ENCODE measurements at regions not wholly inside any gene's neighbourhood (a gene's known extent, or its start where the extent isn't known, plus 50 kb on each side); places are given as distances from the start of the nearest gene placed in this dataset.
"Not testable (repeated sequence)": the region's sequence is repeated elsewhere in the genome, so short reads cannot be mapped to it uniquely, and the experiment has no call there.

- CTCF ChIA-PET: no interaction called here
- POLR2A ChIA-PET: interaction anchor here (1.0 kb wide), 1 partner anchor 99 kb away, joined by 3 read pairs; no protein-coding TSS in a partner anchor
- TF ChIP-seq LEF1 (IDR thresholded peaks at IDR 0.05; ENCODE audit: borderline replicate concordance) (no peak), L3MBTL2 (conservative IDR thresholded peaks at IDR 0.05) (no peak), FOXA1 (IDR thresholded peaks at IDR 0.05) (no peak), TARDBP (IDR thresholded peaks at IDR 0.05) (no peak), HDGF (IDR thresholded peaks at IDR 0.05; ENCODE audit: borderline replicate concordance) (no peak), CTBP1 (IDR thresholded peaks at IDR 0.05; ENCODE audit: borderline replicate concordance) (no peak), PKNOX1 (IDR thresholded peaks at IDR 0.05) (0 out of 2 replicates have a peak, but pooled peaks have one; percentile 27), SP1 (IDR thresholded peaks at IDR 0.05) (no peak)
- DNase-seq (ENCODE audit: extremely low spot score): peak; percentile 39
These were observed 126.8 kb upstream of the CACNA1A start for GRCh38 chr19:13633109-13633508.

GRCh38 chr19:13632164-13632563 is 125.9 kb upstream of the CACNA1A start:
- CTCF ChIA-PET; DNase-seq (ENCODE audit: extremely low spot score); POLR2A ChIA-PET: not testable (repeated sequence)

GRCh38 chr19:13629687-13630357 is 123.5 kb upstream of the CACNA1A start:
- no peak for DNase-seq (ENCODE audit: extremely low spot score)
- ChIA-PET CTCF (no interaction called here), POLR2A (no interaction called here)
- TF ChIP-seq SUZ12 (IDR thresholded peaks at IDR 0.05): no peak
- no peak for TF ChIP-seq FOXK2 (IDR thresholded peaks at IDR 0.05)
- TF ChIP-seq ZNF384 (IDR thresholded peaks at IDR 0.05): no peak
- TF ChIP-seq PKNOX1 (IDR thresholded peaks at IDR 0.05): no peak
- TF ChIP-seq HDGF (IDR thresholded peaks at IDR 0.05; ENCODE audit: borderline replicate concordance): no peak
- no peak for TF ChIP-seq ELF4 (IDR thresholded peaks at IDR 0.05)
- no peak for TF ChIP-seq CTBP1 (IDR thresholded peaks at IDR 0.05; ENCODE audit: borderline replicate concordance)
- TF ChIP-seq SP1 (IDR thresholded peaks at IDR 0.05): no peak
- no peak for TF ChIP-seq FOXM1 (IDR thresholded peaks at IDR 0.05; ENCODE audit: borderline replicate concordance)

- ChIA-PET CTCF (no interaction called here), POLR2A (no interaction called here)
- DNase-seq (ENCODE audit: extremely low spot score): no peak
- TF ChIP-seq NFRKB (IDR thresholded peaks at IDR 0.05) (no peak), ZNF384 (IDR thresholded peaks at IDR 0.05) (no peak), SUZ12 (IDR thresholded peaks at IDR 0.05) (no peak)
These were observed 121.3 kb upstream of the CACNA1A start for GRCh38 chr19:13627531-13627930.

GRCh38 chr19:13623716-13624710 is 117.7 kb upstream of the CACNA1A start:
- ChIA-PET CTCF (no interaction called here), POLR2A (no interaction called here)
- no peak for TF ChIP-seq HDGF (IDR thresholded peaks at IDR 0.05; ENCODE audit: borderline replicate concordance)
- DNase-seq (ENCODE audit: extremely low spot score): no peak

GRCh38 chr19:13622766-13623715 is 116.8 kb upstream of the CACNA1A start:
- DNase-seq (ENCODE audit: extremely low spot score): no peak
- ChIA-PET POLR2A (no interaction called here), CTCF (no interaction called here)
- TF ChIP-seq ZNF384 (IDR thresholded peaks at IDR 0.05): no peak

GRCh38 chr19:13621413-13621812 is 115.1 kb upstream of the CACNA1A start:
- CTCF ChIA-PET: no interaction called here
- POLR2A ChIA-PET: no interaction called here
- TF ChIP-seq TARDBP (IDR thresholded peaks at IDR 0.05) (no peak), FOXA1 (IDR thresholded peaks at IDR 0.05) (no peak), SUZ12 (IDR thresholded peaks at IDR 0.05) (no peak)
- no peak for DNase-seq (ENCODE audit: extremely low spot score)

- DNase-seq (ENCODE audit: extremely low spot score): no peak
- ChIA-PET POLR2A (no interaction called here), CTCF (no interaction called here)
- no peak for TF ChIP-seq PKNOX1 (IDR thresholded peaks at IDR 0.05)
- TF ChIP-seq ZNF384 (IDR thresholded peaks at IDR 0.05): no peak
- TF ChIP-seq SUZ12 (IDR thresholded peaks at IDR 0.05): no peak
- no peak for TF ChIP-seq L3MBTL2 (conservative IDR thresholded peaks at IDR 0.05)
- TF ChIP-seq ELF4 (IDR thresholded peaks at IDR 0.05): no peak
- TF ChIP-seq HDGF (IDR thresholded peaks at IDR 0.05; ENCODE audit: borderline replicate concordance): no peak
- TF ChIP-seq FOXK2 (IDR thresholded peaks at IDR 0.05): no peak
- TF ChIP-seq NFRKB (IDR thresholded peaks at IDR 0.05): no peak
- TF ChIP-seq TARDBP (IDR thresholded peaks at IDR 0.05): no peak
- no peak for TF ChIP-seq BHLHE40 (IDR thresholded peaks at IDR 0.05; ENCODE audit: borderline replicate concordance)
- no peak for TF ChIP-seq CTBP1 (IDR thresholded peaks at IDR 0.05; ENCODE audit: borderline replicate concordance)
- TF ChIP-seq FOXM1 (IDR thresholded peaks at IDR 0.05; ENCODE audit: borderline replicate concordance): no peak
- TF ChIP-seq FOXA1 (IDR thresholded peaks at IDR 0.05): no peak
- TF ChIP-seq SP1 (IDR thresholded peaks at IDR 0.05): no peak
- TF ChIP-seq LEF1 (IDR thresholded peaks at IDR 0.05; ENCODE audit: borderline replicate concordance): no peak
These were observed 112.9 kb upstream of the CACNA1A start for GRCh38 chr19:13619203-13619632.

Data from HEK293T (cell line).